CD4-positive, alpha-beta T cell treated with Interleukin-6 for 4 hours (primary cell): ENCODE measurements at regions not wholly inside any gene's neighbourhood (a gene's known extent, or its start where the extent isn't known, plus 50 kb on each side); places are given as distances from the start of the nearest gene placed in this dataset.

ENCODE experiments used
- DNase-seq: peaks from one replicate; pipeline ENCODE4 v3.0.0-alpha.2; 2020; ENCODE audit warnings: mixed read lengths

DNA sequence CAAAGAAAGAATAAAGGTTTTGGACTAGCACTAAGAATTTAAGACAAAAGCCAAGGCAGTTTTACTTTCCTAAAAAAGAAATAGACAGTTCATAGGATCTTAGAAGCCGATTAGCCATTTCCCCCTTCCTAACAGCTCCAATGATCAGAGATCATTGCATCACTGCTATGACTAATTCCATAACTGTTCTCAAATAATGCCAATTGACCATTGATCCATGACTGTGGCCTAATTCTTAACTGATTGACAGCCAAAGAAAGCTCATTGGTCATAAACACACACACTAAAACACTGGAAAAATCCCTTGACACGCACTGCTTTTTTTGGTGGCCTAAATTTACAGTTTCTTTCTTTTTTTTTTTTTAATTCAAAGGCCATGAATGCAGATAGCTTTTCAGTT is 345.0 kb upstream of the ACVR2A start:
- no peak for DNase-seq

DNA sequence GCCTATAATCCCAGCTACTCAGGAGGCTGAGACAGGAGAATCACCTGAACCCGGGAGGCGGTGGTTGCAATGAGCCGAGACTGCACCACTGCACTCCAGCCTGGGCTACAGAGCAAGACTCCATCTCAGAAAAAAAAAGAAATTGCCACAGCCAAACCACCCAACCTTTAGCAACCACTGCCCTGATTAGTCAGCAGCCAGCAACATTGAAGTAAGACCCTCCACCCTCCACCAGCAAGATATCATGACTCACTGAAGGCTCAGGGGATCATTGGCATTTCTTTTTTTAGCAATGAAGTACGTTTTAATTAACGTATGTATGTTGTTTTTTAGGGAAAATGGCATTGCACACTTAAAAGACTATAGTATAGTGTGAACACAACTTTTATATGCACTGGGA is 349.1 kb upstream of the ACVR2A start:
- no peak for DNase-seq

DNA sequence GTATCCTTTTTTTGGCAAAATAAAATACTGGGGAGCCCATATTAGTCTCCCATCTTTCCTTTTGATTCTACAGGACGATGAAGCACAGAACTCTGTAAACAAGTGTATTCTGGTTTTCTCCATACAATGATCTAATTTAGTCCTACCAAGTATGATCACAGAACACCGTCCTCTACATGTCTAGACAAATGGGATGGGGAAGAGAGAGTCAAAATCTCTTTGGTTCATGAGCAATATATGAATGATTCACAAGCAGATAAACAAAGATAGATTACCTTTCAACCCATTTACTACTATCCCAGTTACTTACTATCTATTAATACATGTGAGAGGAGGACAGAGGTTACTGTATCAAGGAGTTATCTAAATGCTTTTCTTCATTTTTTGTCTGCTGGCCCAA is 352.4 kb upstream of the ACVR2A start:
- no peak for DNase-seq

DNA sequence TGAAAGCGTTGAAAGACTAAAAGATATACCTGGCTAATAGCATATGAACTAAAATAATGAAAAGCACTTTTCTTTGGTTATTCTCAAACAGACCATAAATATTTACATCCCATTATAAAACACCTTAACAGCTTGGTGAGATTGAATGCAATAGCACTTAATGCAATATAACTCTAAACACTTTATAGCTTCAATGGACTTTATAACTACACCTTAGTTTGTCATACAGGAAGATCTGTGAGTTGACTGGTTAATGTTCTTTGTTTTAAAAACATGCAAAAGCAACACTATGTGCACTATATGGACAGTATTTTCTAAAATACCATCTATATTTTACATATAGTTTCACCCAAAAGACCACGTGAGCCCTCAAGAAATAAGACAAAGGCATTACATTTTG is 353.3 kb upstream of the ACVR2A start:
- no peak for DNase-seq

DNA sequence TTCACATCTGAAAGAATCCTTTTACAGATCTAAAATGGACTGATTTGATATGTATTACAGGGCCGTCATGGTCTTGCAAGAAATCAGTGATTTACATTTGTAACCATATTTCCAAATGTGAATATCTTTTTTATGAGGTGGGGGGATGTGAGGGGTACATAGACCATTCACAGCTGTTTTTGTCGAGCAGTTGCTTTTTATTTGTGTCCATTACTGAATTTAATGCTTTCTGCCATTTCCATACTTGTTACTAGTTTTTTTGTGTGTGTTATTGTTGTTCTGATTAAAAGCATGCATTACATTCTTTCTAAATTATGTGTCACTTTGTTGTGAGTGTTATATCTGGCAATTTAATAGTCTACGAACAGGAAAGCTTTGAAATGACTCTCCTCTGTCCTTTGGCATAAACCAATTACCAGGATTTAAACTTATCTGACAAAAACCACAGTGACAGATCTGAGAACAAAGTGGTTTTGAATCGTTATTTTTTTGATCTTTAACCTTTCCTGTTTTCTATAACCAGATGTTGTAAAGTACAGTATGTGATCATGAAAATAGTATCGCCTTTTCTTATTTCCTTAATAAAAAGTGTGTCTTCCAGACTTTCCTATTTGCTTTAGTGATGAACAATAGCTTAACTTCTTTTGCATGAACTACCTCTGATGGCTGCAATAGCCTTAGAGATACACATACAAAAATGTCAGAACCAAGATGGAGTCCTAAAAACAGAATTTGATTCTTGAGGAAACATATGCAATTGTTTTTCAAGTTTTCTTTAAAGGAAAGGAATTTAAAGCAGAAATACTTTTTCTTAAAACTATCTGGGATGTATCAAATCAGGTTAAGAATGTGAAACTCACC is 354.2 kb upstream of the ACVR2A start:
- DNase-seq = no peak

DNA sequence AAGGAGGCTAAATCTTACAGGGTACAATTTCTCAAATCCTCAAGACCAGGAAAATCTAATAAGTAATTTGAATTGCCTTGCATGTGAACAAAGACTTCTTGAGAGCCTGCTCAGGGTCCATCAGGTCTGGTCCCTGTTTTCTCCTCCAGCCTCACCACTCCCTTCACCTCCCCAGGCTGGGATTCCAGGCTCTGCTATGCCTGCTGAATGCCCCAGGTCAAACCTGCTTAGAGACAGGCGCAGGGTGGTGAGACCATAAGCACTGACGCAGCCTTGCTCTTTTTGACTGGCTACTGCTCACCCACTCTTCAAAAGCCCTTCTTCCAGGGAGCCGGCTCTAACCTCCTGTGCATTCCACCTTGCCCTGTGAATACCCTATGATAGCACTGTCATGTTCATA is 356.4 kb upstream of the ACVR2A start:
- no peak for DNase-seq

DNA sequence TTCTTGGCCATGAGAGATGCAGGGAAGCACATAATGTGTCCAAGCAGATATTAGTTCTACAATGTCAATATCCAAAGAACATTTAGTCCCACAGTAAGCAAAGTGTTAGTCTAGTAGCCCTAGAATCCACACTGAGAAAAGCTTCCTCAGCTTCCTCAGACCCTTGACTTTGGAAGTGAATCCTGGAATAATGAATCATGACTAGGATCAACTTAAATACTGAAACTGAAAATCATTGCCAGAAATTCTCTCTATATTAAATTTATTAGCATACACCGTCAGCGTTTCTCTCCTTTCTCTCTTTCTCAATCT is 356.9 kb upstream of the ACVR2A start:
- no peak for DNase-seq

DNA sequence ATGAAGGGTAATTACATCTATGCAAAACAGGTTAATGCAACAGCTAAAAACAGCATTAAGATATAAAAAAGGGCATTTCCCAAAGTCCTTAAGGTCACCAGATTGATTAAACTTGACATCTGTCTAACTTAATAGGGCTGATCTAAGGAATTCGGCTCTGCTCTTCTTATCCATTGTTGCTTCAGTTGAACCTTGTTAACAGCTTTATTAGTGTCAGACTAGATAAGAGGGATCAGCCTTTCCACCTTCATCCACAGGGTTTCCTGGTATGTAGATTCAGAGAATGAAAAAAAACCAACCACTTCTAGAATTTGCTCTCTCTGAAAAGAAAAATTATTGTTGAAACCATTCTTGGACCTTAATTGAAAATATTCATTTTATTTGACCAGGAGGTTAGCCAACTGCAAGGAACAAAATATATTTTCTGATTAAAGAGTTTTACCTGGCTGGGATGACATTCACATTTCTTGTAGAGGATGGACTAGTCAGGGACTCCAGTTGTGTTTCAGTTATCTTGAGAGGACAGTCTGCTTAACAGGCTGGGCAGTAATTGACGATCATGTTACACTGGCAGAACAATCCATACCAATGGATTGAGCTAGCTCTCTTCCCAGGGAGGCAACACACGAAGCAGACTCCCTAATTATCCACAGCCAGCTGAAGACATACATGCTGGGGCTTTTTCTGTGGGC is 357.4 kb upstream of the ACVR2A start:
- no peak for DNase-seq

DNA sequence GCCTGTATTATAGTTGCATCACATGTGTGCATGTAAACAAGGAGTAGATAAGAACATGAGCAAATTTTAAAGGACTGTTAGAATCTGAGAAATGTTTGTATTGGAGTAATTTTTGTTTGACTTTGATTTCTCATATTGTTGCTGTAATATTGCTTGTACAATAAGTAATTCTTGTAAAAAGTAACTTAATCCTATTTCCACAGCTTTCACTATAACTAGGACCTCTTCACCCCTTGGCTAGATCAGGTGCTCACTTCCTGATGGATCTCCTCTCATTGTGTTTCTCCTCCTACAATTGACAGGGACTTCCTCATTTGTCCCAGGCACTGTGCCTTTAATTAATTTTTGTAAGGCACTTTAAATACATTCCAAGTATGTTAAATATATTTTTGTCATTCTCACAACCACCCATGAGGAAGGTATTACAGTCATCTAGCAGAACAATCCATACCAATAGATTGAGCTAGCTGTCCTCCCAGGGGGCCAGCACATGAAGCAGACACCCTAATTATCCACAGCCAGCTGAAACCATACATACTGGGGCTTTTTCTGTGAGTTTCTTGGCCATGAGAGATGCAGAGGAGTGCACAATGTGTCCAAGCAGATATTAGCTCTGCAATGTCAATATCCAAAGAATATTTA is 359.5 kb upstream of the ACVR2A start:
- no peak for DNase-seq

DNA sequence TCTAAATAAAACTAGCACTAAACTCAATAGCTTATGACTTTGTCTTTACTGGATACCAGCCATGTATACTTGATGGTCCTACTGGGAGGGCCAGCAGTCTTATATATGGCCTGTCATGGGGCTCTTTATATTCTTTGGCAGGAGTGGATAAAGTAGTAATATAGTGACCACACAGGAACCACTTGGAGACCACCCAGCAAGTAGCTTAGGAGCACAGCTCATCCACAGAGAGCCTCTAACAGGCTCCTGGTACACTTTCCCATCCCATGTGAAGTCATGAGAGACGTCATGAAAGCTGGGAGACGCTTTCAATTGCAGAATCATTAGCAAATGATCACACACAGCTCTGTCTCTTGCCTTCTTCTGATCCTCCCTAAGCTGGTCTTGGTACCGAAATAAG is 360.9 kb upstream of the ACVR2A start:
- no peak for DNase-seq

DNA sequence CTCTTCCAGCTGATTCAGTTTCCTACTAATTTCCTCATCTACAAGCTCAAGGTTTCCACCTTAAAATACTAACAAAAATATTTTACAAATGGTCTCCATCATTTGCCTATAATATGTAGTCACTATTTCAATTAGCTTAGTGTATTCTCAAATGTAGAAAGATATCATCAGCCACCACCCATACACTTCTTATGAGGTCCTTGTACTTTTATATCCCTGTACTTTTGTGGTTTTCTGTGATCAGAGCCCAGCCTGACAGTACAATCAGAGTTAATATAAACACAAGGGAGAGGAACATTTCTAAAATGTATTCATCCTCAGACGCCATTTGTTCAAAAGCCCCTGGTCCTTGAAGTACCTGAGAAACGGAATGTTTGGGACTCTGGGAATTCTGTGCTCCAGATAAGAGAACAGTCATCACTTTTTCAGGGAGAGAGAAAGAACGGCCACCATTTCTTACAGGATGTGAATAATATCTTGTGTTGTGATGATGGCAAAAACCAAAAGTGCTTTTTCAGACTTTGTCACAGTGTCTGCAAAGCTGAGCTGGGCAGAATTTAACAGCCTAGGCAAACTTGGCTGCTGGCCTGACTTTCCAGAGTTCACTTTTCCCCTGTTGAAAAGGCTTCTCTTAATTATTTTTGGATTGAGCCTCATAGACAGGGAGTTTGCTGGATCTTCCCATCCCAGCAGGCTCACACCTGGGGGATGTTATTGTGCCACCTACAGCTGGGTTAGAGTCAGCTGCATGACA is 361.7 kb upstream of the ACVR2A start:
- no peak for DNase-seq

DNA sequence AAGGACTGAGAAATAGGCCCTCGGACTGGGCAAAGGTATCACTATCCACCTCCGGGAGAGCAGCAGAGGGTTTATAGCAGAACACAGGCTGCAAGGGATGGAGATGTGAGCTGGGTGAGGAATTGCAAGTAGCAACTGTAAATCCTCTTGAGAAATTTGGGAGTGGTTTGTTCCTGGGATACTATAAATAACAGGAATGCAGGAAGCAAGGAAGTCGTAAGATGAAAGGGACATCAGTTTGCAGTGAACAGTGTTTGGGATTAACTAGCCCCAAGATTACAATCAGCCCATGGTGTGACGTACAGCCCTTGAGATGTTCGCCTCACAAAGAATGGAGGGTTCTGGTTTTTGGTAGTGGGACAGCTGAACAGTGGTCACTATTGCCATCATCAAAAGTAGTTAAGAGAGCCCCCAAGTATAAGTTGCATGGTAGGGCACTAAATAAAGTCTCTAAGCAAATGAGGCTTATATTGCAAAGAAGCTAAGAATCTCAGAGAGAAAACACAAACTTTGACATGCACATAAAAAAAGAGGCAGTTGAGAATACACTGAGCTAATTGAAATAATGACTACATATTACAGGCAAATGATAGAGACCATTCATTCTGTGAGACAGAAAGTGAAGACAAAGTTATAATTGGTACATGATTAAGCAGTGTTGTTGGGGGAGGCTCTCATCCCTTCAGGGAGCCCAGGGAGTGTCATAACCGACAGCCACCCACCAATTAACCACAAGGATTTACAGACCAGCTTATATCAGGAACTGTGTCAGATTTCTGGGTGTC is 362.5 kb upstream of the ACVR2A start:
- no peak for DNase-seq

DNA sequence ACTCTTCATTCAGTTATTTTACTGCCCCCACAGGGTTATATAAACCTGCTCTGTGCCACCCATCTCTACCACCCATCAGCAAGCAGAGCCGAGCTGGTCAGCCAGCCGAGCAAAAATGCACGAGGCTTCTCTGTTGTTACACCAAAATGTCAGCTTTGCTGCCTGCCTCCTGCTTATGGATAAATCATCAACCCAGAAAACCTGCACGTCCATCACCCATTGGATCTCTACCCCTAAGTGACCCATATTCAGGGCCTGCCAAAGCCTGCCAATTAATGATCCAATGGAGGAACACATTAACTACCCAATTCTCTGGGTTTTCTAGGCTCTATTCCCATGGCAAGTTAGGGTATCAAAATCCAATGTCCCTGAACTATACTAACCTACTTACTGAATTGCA is 365.5 kb upstream of the ACVR2A start:
- no peak for DNase-seq

DNA sequence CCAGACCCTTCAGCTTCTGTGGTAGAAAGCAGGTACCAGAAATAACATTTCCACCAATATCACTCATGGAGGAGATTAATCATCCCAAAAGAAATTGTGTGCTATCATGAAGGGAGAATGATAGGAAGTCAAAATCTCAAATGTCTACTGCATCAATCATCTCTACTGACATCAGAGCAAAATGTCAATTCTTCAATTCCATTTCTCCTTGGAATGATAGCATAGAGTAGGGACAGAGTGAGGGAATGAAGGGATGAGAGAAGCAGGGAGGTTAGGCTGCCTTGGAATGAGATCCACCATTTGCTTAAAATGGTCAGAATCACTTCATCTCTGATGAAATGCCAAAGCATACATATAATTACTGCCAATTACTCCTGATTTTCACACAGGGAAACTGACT is 371.8 kb upstream of the ACVR2A start:
- no peak for DNase-seq

DNA sequence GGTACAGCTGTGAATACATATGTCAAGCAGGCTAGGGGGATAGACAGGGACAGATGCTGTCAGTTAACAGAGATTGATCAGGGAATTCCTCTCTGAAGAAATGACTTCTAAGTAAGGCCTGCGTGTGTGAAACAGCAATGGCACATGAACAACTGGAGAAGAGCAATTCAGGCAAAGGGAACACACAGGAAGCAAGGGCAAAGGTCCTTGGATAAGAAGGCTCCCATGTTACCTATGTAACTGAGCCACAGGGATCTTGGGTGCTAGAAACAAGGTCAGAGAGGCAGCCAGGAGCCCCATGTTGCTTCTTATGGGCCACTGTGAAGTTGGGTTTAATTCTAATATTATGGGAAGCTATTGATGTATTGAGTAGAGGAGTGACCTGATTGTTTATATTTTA is 373.7 kb upstream of the ACVR2A start:
- no peak for DNase-seq

DNA sequence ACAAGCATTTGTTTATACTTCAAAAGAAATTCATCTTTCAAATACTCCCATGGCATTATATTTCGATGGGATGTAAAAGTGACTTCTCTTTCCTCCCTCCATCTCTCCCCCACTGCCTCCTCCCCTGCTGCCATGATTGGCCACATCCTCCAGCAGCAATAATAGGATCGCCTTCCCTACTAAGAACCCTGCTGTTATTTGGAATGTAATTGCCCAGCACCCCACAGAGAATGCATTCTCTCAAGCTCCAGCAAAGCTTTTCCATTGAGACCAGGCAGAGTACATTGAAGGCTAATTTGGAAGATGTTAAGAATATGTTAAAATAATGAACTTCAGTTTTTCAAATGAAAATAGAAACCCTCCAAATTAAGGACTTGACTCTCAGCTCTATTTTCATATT is 375.4 kb upstream of the ACVR2A start:
- DNase-seq = no peak

DNA sequence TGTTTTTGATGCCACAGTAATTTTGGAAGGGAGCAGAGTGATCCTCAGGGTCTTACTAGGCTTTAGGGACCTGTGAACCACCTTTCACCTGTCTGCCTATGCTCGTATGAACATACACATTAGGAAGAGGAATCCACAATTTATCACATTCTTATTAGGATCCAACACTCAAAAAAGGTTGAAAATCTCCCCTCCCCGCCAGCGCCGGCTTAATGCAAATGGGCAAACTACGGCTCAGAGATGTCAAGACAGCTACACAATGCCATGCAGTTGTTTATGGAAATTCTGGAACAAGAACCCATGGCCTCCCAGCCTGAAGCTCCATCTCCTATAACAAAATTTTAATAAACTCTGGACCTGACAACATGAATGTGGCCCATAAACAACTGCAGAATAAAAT is 375.9 kb upstream of the ACVR2A start:
- DNase-seq = no peak

DNA sequence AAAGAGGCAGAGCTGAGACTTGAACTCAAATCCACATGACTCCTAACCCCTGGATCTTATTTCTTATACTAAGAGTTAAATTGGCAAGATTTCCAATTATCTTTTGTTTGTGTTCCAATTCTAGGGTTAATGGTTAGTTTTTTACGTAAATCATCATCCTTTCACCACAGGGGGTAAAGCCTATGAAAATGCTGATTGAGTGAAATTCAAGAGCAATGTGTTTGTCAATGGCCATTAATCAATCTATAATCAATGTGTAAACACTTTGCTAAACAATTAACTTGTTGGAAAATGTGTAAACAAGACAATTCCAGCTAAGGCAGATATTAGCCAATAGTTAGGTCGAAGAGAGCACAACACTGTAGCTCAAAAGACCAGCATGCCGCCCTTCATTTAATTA is 376.5 kb upstream of the ACVR2A start:
- no peak for DNase-seq

DNA sequence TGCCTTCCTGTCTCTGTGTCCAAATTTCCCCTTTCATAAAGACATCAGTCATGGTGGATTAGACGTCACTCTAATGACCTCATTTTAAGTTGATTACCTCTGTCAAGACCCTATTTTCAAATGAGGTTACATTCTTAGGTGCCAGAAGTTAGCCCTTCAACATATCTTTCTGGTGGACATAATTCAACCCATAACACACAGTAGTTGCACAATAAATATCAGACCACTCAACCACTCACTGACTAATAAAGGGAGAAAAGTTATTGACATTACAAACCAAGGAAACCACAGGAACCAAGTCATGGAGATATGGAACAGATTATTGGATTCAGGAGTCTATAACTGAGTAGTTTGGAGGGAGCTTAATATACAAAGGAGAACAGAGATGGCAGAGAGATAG is 377.4 kb upstream of the ACVR2A start:
- DNase-seq = no peak

DNA sequence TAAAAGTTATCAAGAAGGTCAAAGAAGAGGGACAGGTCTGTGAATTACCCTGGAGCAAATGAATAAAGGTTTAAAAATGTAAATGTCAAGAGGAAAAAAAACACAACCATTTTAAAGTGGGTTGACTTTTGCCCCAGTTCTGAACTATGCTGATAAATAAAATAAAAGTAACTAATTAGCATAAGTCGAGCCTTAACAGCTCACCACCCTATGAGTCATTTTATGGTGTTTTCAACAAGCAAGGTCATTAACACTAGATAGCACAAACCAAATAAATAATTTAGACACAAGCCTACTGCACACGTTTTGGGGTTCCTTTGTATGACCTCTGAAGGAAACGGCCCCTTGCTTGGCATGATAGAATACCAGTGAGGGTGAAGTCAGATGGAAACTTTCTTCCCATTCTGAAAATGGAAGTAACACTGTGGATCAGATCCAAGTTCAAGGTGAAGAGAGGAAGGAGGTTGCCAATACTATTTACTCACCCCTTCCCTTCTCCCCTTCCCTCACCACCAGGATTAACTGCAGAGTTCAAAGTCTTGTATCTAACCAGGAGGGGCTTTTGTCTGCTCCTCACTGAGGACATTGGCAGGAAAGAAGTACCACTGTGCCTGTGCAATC is 380.0 kb upstream of the ACVR2A start:
- no peak for DNase-seq

DNA sequence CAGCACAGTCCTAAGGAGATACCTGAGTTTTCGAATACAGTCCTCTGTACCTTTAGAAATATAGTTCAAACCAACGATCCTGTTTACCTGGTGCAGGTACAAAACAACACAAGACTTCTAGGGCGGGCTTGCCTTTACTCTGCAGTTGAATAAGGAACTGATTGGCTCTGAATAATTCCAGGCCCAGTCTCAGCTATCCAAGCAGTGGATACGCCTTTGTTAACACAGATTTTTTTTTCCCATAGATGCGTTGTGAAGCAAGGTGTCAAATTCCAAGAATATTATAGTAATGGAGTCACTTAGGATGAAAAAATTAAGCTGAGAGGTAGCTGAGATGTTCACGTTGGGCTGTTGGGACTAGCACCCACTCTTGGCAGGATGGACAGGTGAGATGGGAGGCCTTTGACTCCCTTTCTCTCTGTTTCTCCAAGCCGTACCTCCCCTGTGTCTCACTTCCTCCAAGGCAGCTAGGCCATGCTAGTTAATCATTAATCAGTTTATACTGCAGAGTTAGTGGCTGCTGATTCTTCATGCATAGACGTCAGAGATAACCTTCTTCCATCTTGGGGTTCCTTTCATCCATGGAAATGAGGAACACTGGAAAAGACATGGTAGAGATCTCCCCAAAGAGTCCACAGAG is 380.8 kb upstream of the ACVR2A start:
- no peak for DNase-seq

DNA sequence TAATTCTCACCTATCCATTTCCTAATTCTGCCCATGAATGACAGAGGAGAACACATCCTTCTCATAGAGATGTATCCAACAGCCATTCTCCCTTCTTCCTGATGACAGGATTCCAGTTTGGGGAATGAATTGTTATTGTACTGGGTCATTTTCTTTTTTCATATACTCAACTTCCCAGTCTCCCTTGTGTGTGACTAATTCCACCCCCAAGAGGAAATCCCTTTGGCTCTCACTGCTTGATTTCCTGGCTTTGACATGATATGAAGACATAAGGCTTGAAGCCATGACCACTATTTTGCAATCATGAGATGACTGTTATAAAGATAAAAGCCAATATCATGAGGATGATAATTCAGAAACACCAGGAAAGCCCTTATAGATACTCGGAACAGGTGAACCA is 384.7 kb upstream of the ACVR2A start:
- no peak for DNase-seq
